ENCODE measurements at regions not wholly inside any gene's neighbourhood (a gene's known extent, or its start where the extent isn't known, plus 50 kb on each side); places are given as distances from the start of the nearest gene placed in this dataset.
"Not testable (repeated sequence)": the region's sequence is repeated elsewhere in the genome, so short reads cannot be mapped to it uniquely, and the experiment has no call there.

- TF ChIP-seq CTCF, POLR2A, POLR2AphosphoS5 (IDR thresholded peaks at IDR 0.05): not testable (repeated sequence)
Measured at GRCh38 chr9:27839767-27840166, 266.5 kb upstream of the C9orf72 start.

All from prostate gland (tissue), 2 donors.